ENCODE measurements at regions not wholly inside any gene's neighbourhood (a gene's known extent, or its start where the extent isn't known, plus 50 kb on each side); places are given as distances from the start of the nearest gene placed in this dataset.

GRCh38 chr2:18976168-18976961 lies 382.1 kb downstream of the OSR1 start:
- TF ChIP-seq EZH2phosphoT487 (IDR thresholded peaks at IDR 0.05; ENCODE audit: borderline replicate concordance, low read length), result no peak
- Histone ChIP-seq H3K9me2 (replicated peaks; ENCODE audit: control insufficient read depth, low read length) (no peaks in the 10 kb centered on the region), H3K9me3 (ENCODE audit: control insufficient read depth, insufficient read depth, low read length) (no peaks in the 10 kb centered on the region), H3K36me3 (ENCODE audit: control insufficient read depth, low read length) (no peaks in the 10 kb centered on the region), H3K4me2 (ENCODE audit: low read length) (no peak overlapping the region), H3K27me3 (ENCODE audit: control insufficient read depth, low read length) (no peaks in the 10 kb centered on the region), H3K79me2 (ENCODE audit: control insufficient read depth, low read length) (no peaks in the 10 kb centered on the region), H3K4me1 (ENCODE audit: control insufficient read depth, low read length) (no peaks in the 10 kb centered on the region), H4K20me1 (ENCODE audit: control insufficient read depth, insufficient read depth, low read depth, low read length) (no peaks in the 10 kb centered on the region), H3K4me3 (ENCODE audit: low read length) (no peak overlapping the region), H3F3A (ENCODE audit: control insufficient read depth, insufficient read depth) (no peaks in the 10 kb centered on the region), H3K27ac (ENCODE audit: low read depth, low read length) (no peak overlapping the region)

GRCh38 chr2:18975506-18976167 lies 382.8 kb downstream of the OSR1 start:
- H3K36me3 ChIP-seq (ENCODE audit: control insufficient read depth, low read length), result no peaks in the 10 kb centered on the region
- no peak overlapping the region for H3K27ac ChIP-seq (ENCODE audit: low read depth, low read length)
- no peaks in the 10 kb centered on the region for H3K4me1 ChIP-seq (ENCODE audit: control insufficient read depth, low read length)
- H3K27me3 ChIP-seq (ENCODE audit: control insufficient read depth, low read length), result no peaks in the 10 kb centered on the region
- H3K9me3 ChIP-seq (ENCODE audit: control insufficient read depth, insufficient read depth, low read length), result no peaks in the 10 kb centered on the region
- no peak for TF ChIP-seq CTCF (IDR thresholded peaks at IDR 0.05; ENCODE audit: low read depth, low read length, poor library complexity, severe bottlenecking)
- TF ChIP-seq EZH2phosphoT487 (IDR thresholded peaks at IDR 0.05; ENCODE audit: borderline replicate concordance, low read length), result no peak
- no peaks in the 10 kb centered on the region for H4K20me1 ChIP-seq (ENCODE audit: control insufficient read depth, insufficient read depth, low read depth, low read length)
- no peak overlapping the region for H3K4me2 ChIP-seq (ENCODE audit: low read length)
- H3K9me2 ChIP-seq (replicated peaks; ENCODE audit: control insufficient read depth, low read length), result no peaks in the 10 kb centered on the region
- H3F3A ChIP-seq (ENCODE audit: control insufficient read depth, insufficient read depth), result no peaks in the 10 kb centered on the region
- H3K4me3 ChIP-seq (ENCODE audit: low read length), result no peak overlapping the region
- H3K79me2 ChIP-seq (ENCODE audit: control insufficient read depth, low read length), result no peaks in the 10 kb centered on the region

DNA sequence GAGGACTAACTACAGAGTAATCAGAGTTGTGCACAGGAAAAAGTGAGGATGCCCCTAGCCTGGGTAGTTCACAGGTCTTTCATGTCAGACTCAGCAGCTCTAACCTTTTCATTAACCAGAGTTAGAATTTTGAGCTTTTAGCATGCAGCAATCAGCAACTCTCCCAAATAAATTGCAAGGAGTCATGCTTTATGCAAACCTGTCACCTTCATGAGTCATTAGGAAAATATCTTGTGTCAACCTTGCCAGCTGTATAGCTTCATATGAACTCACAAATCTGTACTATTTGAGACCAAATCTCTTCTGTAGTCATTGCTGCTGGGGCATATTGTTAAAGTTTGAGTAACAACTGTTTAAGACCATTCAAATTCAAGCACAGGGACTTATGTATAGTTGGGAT lies 382.3 kb upstream of the NT5C1B start:
- H3K4me2 ChIP-seq (ENCODE audit: low read length), result no peak overlapping the region
- H3F3A ChIP-seq (ENCODE audit: control insufficient read depth, insufficient read depth), result no peaks in the 10 kb centered on the region
- H3K4me1 ChIP-seq (ENCODE audit: control insufficient read depth, low read length), result no peaks in the 10 kb centered on the region
- H3K4me3 ChIP-seq (ENCODE audit: low read length), result no peak overlapping the region
- H3K9me2 ChIP-seq (replicated peaks; ENCODE audit: control insufficient read depth, low read length), result no peaks in the 10 kb centered on the region
- H3K27ac ChIP-seq (ENCODE audit: low read depth, low read length), result no peak overlapping the region
- H3K27me3 ChIP-seq (ENCODE audit: control insufficient read depth, low read length), result no peaks in the 10 kb centered on the region
- no peaks in the 10 kb centered on the region for H3K36me3 ChIP-seq (ENCODE audit: control insufficient read depth, low read length)
- no peaks in the 10 kb centered on the region for H3K79me2 ChIP-seq (ENCODE audit: control insufficient read depth, low read length)
- no peaks in the 10 kb centered on the region for H3K9me3 ChIP-seq (ENCODE audit: control insufficient read depth, insufficient read depth, low read length)
- TF ChIP-seq EZH2phosphoT487 (IDR thresholded peaks at IDR 0.05; ENCODE audit: borderline replicate concordance, low read length), result no peak
- TF ChIP-seq CTCF (IDR thresholded peaks at IDR 0.05; ENCODE audit: low read depth, low read length, poor library complexity, severe bottlenecking), result no peak
- H4K20me1 ChIP-seq (ENCODE audit: control insufficient read depth, insufficient read depth, low read depth, low read length), result no peaks in the 10 kb centered on the region

DNA sequence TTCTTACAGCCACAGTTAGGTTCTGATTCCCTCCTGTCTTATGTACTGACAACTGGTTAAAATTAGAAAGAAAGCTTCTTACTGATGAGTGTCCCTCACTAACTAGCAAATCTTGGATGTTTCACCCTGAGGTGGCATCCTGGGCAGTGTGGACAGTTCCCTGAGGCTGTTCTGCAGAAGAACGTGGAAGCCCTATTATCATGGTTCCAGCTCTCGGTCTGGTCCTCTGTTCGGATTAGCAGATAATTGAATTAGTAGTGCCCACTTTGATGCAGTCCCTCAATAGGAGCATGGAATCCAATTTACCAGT lies 381.7 kb upstream of the NT5C1B start:
- no peaks in the 10 kb centered on the region for H3K79me2 ChIP-seq (ENCODE audit: control insufficient read depth, low read length)
- no peaks in the 10 kb centered on the region for H3K27me3 ChIP-seq (ENCODE audit: control insufficient read depth, low read length)
- H3F3A ChIP-seq (ENCODE audit: control insufficient read depth, insufficient read depth), result no peaks in the 10 kb centered on the region
- H3K4me2 ChIP-seq (ENCODE audit: low read length), result no peak overlapping the region
- H3K4me3 ChIP-seq (ENCODE audit: low read length), result no peak overlapping the region
- H4K20me1 ChIP-seq (ENCODE audit: control insufficient read depth, insufficient read depth, low read depth, low read length), result no peaks in the 10 kb centered on the region
- H3K9me2 ChIP-seq (replicated peaks; ENCODE audit: control insufficient read depth, low read length), result no peaks in the 10 kb centered on the region
- H3K36me3 ChIP-seq (ENCODE audit: control insufficient read depth, low read length), result no peaks in the 10 kb centered on the region
- H3K4me1 ChIP-seq (ENCODE audit: control insufficient read depth, low read length), result no peaks in the 10 kb centered on the region
- no peaks in the 10 kb centered on the region for H3K9me3 ChIP-seq (ENCODE audit: control insufficient read depth, insufficient read depth, low read length)
- no peak overlapping the region for H3K27ac ChIP-seq (ENCODE audit: low read depth, low read length)
- no peak for TF ChIP-seq EZH2phosphoT487 (IDR thresholded peaks at IDR 0.05; ENCODE audit: borderline replicate concordance, low read length)
- TF ChIP-seq CTCF (IDR thresholded peaks at IDR 0.05; ENCODE audit: low read depth, low read length, poor library complexity, severe bottlenecking), result no peak

All from DOHH2 (cell line).